OCI-LY3 (cell line): ENCODE measurements at regions not wholly inside any gene's neighbourhood (a gene's known extent, or its start where the extent isn't known, plus 50 kb on each side); places are given as distances from the start of the nearest gene placed in this dataset.

Experiments
- H2AFZ ChIP-seq: fragments of 200-600, 300-600 bp; shearing (Covaris generic); 2 replicates; pipeline ENCODE4 v1.6.0; 2014; ENCODE audit warnings: antibody characterized with exemption, low read depth, low read length
- H3K27ac ChIP-seq: fragments of 200-600, 300-600 bp; sonication (generic); 2 replicates; pipeline ENCODE4 v1.5.1; 2014; ENCODE audit warnings: mild to moderate bottlenecking, low read length, moderate library complexity, mixed read lengths
- H3K27me3 ChIP-seq: fragments of 200-600, 300-600 bp; sonication (generic); 2 replicates; pipeline ENCODE4 v1.6.1; 2014; ENCODE audit warnings: low read depth, low read length, mixed read lengths
- H3K36me3 ChIP-seq: fragments of 200-600, 300-600 bp; sonication (generic); replicated peaks from 2 replicates; pipeline ENCODE3; 2014; ENCODE audit warnings: low read depth, low read length, mixed read lengths
- H3K4me1 ChIP-seq: fragments of 300-600, 200-600 bp; sonication (generic); 2 replicates; pipeline ENCODE4 v1.6.1; 2014; ENCODE audit warnings: low read length, mixed read lengths
- H3K4me2 ChIP-seq: fragments of 200-600, 300-600 bp; sonication (generic); 2 replicates; pipeline ENCODE4 v1.6.1; 2014; ENCODE audit warnings: low read length, mixed read lengths
- H3K4me3 ChIP-seq: fragments of 300-600, 200-600 bp; sonication (generic); 2 replicates; pipeline ENCODE4 v1.5.1; 2014; ENCODE audit warnings: antibody characterized with exemption, mild to moderate bottlenecking, low read length, moderate library complexity
- H3K79me2 ChIP-seq: fragments of 300-600, 200-600 bp; shearing (Covaris generic); 2 replicates; pipeline ENCODE4 v1.6.1; 2014; ENCODE audit warnings: mild to moderate bottlenecking, low read length, mixed read lengths
- H3K9ac ChIP-seq: fragments of 300-600, 200-600 bp; shearing (Covaris generic); 2 replicates; pipeline ENCODE4 v1.6.0; 2014; ENCODE audit warnings: mild to moderate bottlenecking, low read length, moderate library complexity
- H3K9me3 ChIP-seq: fragments of 200-600, 300-600 bp; shearing (Covaris generic); 2 replicates; pipeline ENCODE4 v1.6.1; 2014; ENCODE audit warnings: low read length, mixed read lengths; ENCODE audit not compliant: insufficient read depth
- H4K20me1 ChIP-seq: fragments of 200-600, 300-600 bp; sonication (generic); 2 replicates; pipeline ENCODE4 v1.6.1; 2016; ENCODE audit warnings: low read length, mixed read lengths; ENCODE audit not compliant: insufficient read depth
- EZH2phosphoT487 ChIP-seq: fragments of 200-600 bp; shearing (Covaris generic); IDR thresholded peaks from 2 replicates; pipeline ENCODE4 v1.6.1; 2018; ENCODE audit warnings: antibody characterized with exemption, mixed run types, low read depth
- TF ChIP-seq, protein P1 (sequence below): fragments of 200-600, 300-600 bp; sonication (generic); IDR thresholded peaks from 2 replicates; pipeline ENCODE4 v1.5.1; 2014; ENCODE audit warnings: antibody characterized with exemption, low read length, low read depth

DNA sequence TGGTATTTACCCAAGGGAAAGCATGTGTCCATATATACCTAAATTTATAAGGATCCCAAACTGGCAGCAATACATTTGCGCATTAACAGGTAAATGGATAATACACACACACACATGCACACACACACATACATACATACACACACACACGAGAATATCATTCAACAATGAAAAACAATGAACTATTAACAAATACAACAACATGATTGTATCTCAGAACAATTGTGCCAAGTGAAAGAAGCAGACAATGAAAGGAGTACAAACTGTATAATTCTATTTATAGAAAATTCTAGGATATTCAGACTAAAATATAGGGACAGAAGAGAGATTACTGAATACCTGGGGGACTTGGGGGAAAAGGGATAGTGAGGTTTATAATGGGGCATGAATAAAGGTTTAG lies 323.0 kb downstream of the KCNJ2 start:
- no peak for TF ChIP-seq EZH2phosphoT487
- TF ChIP-seq, protein P1, sequence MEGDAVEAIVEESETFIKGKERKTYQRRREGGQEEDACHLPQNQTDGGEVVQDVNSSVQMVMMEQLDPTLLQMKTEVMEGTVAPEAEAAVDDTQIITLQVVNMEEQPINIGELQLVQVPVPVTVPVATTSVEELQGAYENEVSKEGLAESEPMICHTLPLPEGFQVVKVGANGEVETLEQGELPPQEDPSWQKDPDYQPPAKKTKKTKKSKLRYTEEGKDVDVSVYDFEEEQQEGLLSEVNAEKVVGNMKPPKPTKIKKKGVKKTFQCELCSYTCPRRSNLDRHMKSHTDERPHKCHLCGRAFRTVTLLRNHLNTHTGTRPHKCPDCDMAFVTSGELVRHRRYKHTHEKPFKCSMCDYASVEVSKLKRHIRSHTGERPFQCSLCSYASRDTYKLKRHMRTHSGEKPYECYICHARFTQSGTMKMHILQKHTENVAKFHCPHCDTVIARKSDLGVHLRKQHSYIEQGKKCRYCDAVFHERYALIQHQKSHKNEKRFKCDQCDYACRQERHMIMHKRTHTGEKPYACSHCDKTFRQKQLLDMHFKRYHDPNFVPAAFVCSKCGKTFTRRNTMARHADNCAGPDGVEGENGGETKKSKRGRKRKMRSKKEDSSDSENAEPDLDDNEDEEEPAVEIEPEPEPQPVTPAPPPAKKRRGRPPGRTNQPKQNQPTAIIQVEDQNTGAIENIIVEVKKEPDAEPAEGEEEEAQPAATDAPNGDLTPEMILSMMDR, result no peak

DNA sequence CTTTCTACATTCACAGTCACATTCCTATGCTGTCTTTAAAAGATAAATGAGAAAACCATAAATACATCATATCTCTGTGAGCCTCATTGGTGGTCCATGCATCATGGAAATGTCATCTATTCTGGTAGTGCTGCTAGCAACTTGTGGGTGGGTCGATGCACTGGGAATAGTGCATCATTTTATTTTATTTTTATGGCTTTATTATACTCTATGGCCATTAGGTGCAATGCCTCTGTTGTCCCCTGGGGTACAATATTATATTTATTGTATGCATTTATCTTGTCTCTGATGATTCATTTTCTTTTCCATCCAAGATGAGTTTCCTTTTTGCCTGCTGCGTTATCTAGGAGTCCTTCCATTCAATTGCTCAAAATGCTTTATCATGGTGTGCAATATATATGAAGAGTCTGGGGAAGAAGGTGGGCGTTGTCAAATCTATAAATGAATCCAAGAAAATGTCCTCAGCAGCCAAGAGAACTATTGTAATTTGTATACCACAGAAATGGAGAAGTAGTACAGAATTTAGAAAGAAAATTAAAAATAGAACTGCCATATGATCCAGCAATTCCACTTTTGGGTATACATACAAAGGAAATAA lies 324.0 kb downstream of the KCNJ2 start:
- Histone ChIP-seq H3K27me3 (no peaks in the 10 kb centered on the region), H3K4me3 (no peak overlapping the region), H4K20me1 (no peaks in the 10 kb centered on the region), H2AFZ (no peak overlapping the region), H3K36me3 (no peaks in the 10 kb centered on the region), H3K9me3 (no peaks in the 10 kb centered on the region), H3K9ac (no peak overlapping the region), H3K4me2 (no peak overlapping the region), H3K79me2 (no peaks in the 10 kb centered on the region), H3K4me1 (no peaks in the 10 kb centered on the region), H3K27ac (no peak overlapping the region)
- TF ChIP-seq EZH2phosphoT487, result no peak
- TF ChIP-seq, protein P1, result no peak

More for the DNA sequence above, 323.0 kb downstream of the KCNJ2 start:
- no peaks in the 10 kb centered on the region for H4K20me1 ChIP-seq
- no peaks in the 10 kb centered on the region for H3K27me3 ChIP-seq
- no peak overlapping the region for H2AFZ ChIP-seq
- no peak overlapping the region for H3K4me3 ChIP-seq
- no peaks in the 10 kb centered on the region for H3K79me2 ChIP-seq
- H3K27ac ChIP-seq, result no peak overlapping the region
- H3K36me3 ChIP-seq, result no peaks in the 10 kb centered on the region
- H3K4me2 ChIP-seq, result no peak overlapping the region
- H3K4me1 ChIP-seq, result no peaks in the 10 kb centered on the region
- no peaks in the 10 kb centered on the region for H3K9me3 ChIP-seq
- no peak overlapping the region for H3K9ac ChIP-seq

DNA sequence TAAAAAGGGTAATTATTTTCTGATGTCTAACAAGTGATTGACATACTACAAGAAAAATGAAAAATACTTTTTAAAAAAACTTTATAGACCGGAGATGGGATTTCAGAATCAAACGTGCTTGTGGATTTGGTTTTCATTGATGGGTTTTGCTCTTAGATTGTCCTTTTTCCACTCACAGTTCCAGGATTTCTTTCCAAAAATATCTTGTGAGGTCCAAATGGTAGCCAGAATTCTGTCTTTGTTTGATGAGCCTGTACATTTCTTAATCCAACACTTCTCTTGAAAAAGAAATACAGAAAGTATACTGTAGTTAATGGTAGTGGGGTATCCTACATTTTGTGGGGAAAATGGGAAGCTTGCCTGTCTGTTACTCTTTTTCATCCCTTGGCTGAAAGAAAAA lies 329.3 kb downstream of the KCNJ2 start:
- H3K79me2 ChIP-seq, result no peaks in the 10 kb centered on the region
- H3K4me2 ChIP-seq, result peak overlapping the region; percentile 6; the same call in 1 of the 2 replicates
- H3K9ac ChIP-seq, result no peak overlapping the region
- TF ChIP-seq, protein P1, result no peak
- H3K36me3 ChIP-seq, result no peaks in the 10 kb centered on the region
- H4K20me1 ChIP-seq, result no peaks in the 10 kb centered on the region
- no peak overlapping the region for H3K4me3 ChIP-seq
- H3K27me3 ChIP-seq, result no peaks in the 10 kb centered on the region
- H3K9me3 ChIP-seq, result no peaks in the 10 kb centered on the region
- no peak overlapping the region for H3K27ac ChIP-seq
- no peak overlapping the region for H2AFZ ChIP-seq
- peaks cover 15% of the 10 kb centered on the region for H3K4me1 ChIP-seq

DNA sequence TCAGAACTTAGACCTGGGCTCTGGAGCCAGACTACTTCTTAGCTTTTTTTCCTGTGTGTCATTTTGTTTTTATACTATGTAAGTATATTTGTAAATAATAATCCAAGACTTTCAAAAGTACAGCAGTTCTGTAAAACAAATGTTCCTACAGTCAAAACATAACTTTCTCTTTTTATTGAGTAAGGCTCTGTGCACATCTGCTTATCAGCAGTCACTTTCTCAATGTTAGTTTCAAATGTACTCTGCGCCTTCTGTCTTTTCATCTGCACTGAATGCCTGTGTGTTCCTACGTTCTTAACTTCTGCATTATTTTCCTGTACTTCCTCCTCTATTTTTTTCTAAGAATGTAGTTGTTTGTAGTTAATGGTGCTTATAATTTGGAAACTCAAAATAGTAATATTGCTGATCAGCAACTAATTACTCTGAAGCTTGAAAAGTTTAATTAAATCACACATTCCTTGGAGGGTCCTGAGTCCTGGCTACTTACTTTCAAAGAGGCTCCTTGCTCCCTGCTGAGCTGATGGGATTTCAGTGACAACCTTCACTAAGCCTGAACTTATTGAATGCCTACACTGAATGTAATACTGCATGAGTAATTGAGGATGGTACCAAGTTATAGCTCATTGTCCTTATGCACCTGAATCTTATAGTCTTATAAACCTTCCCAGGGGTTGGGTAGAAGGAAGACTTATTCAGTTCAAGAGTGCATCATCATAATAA lies 329.9 kb downstream of the KCNJ2 start:
- H3K4me3 ChIP-seq, result no peak overlapping the region
- no peaks in the 10 kb centered on the region for H4K20me1 ChIP-seq
- no peaks in the 10 kb centered on the region for H3K79me2 ChIP-seq
- TF ChIP-seq, protein P1, result no peak
- TF ChIP-seq EZH2phosphoT487, result no peak
- H3K36me3 ChIP-seq, result no peaks in the 10 kb centered on the region
- H3K9me3 ChIP-seq, result no peaks in the 10 kb centered on the region
- peak overlapping the region; percentile 6 for H3K4me2 ChIP-seq
- H3K4me1 ChIP-seq, result peaks cover 15% of the 10 kb centered on the region
- H2AFZ ChIP-seq, result no peak overlapping the region
- H3K9ac ChIP-seq, result no peak overlapping the region
- H3K27ac ChIP-seq, result no peak overlapping the region
- H3K27me3 ChIP-seq, result no peaks in the 10 kb centered on the region
